ENCODE measurements at regions not wholly inside any gene's neighbourhood (a gene's known extent, or its start where the extent isn't known, plus 50 kb on each side); places are given as distances from the start of the nearest gene placed in this dataset.

GRCh38 chr6:53721766-53722165, 56.2 kb upstream of the KLHL31 start:
- TF ChIP-seq, protein P1, sequence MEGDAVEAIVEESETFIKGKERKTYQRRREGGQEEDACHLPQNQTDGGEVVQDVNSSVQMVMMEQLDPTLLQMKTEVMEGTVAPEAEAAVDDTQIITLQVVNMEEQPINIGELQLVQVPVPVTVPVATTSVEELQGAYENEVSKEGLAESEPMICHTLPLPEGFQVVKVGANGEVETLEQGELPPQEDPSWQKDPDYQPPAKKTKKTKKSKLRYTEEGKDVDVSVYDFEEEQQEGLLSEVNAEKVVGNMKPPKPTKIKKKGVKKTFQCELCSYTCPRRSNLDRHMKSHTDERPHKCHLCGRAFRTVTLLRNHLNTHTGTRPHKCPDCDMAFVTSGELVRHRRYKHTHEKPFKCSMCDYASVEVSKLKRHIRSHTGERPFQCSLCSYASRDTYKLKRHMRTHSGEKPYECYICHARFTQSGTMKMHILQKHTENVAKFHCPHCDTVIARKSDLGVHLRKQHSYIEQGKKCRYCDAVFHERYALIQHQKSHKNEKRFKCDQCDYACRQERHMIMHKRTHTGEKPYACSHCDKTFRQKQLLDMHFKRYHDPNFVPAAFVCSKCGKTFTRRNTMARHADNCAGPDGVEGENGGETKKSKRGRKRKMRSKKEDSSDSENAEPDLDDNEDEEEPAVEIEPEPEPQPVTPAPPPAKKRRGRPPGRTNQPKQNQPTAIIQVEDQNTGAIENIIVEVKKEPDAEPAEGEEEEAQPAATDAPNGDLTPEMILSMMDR (IDR thresholded peaks at IDR 0.05; ENCODE audit: insufficient read depth, low read depth, low read length, missing control alignments): no peak
- no peak for DNase-seq (ENCODE audit: low read depth)
- H3K4me3 ChIP-seq (ENCODE audit: low read length): no peak overlapping the region

DNA sequence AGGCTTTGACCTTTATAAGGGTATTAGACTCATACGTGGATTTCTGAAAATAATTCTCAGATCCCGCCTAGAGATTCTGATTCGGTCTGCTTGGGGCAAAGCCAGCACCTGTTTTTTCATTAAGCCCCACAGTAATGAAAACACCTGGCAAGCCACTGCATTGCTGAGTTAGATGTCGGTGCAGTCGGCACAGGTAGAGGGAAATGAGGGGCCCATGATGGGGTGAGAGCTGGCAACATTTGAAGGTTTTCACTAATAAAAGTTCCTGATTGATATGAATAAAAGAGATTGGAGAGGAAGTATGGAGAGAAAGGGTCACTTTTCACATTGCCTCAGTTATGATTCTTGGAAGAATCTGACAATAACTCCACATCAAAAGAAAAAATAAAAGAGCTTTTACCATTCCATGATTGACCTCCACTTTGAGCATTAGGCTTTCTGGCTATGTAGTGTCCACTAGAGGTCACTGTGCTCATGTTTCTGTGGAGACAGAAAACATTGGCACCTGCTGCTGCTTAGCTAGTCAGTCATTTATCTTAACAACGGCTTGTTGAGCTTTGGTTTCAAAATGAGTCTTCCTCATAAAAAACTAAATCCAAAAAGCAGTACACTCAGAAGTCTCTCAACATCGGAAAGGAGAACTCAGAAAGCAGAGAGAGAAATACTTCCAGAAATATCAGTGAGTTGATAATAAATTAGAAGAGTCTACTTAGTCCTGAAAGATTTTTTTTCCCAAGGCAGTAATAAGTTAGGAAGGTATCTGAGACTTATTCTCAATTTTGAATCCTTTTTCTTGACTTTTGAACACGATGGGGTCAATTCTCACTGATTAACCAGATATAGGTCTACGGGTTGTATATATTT, 53.3 kb upstream of the KLHL31 start:
- no peak overlapping the region for H3K4me3 ChIP-seq (ENCODE audit: low read length)
- DNase-seq (ENCODE audit: low read depth): peak; percentile 78
- TF ChIP-seq, protein P1 (IDR thresholded peaks at IDR 0.05; ENCODE audit: insufficient read depth, low read depth, low read length, missing control alignments): peak; percentile 86

GRCh38 chr6:53717566-53717965, 52.0 kb upstream of the KLHL31 start:
- no peak overlapping the region for H3K4me3 ChIP-seq (ENCODE audit: low read length)
- peak; percentile 43 for DNase-seq (ENCODE audit: low read depth)
- TF ChIP-seq, protein P1 (IDR thresholded peaks at IDR 0.05; ENCODE audit: insufficient read depth, low read depth, low read length, missing control alignments): no peak

- no peak for DNase-seq (ENCODE audit: low read depth)
- no peak overlapping the region for H3K4me3 ChIP-seq (ENCODE audit: low read length)
- TF ChIP-seq, protein P1 (IDR thresholded peaks at IDR 0.05; ENCODE audit: insufficient read depth, low read depth, low read length, missing control alignments): no peak
Observed at GRCh38 chr6:53715434-53715833, 49.9 kb upstream of the KLHL31 start.

Measured in epithelial cell of esophagus (primary cell).